ENCODE measurements at regions not wholly inside any gene's neighbourhood (a gene's known extent, or its start where the extent isn't known, plus 50 kb on each side); places are given as distances from the start of the nearest gene placed in this dataset.

- no peak for TF ChIP-seq CTCF (IDR thresholded peaks at IDR 0.05)
- no peak for TF ChIP-seq POLR2A (IDR thresholded peaks at IDR 0.05)
- no peak for TF ChIP-seq POLR2AphosphoS5 (IDR thresholded peaks at IDR 0.05)
- TF ChIP-seq EP300 (IDR thresholded peaks at IDR 0.05) = no peak
These were observed 748.4 kb upstream of the PHF14 start for GRCh38 chr7:10225275-10225674.
